ENCODE measurements at regions not wholly inside any gene's neighbourhood (a gene's known extent, or its start where the extent isn't known, plus 50 kb on each side); places are given as distances from the start of the nearest gene placed in this dataset.

- Histone ChIP-seq H3K4me3 (replicated peaks in 1 of 4; ENCODE audit: control extremely low read depth in 1 of 4, insufficient read depth in 1 of 4, low read depth in 3 of 4, low read length in 4 of 4) (no peak overlapping the region), H3K9ac (ENCODE audit: insufficient read depth, low read length) (no peak overlapping the region), H3K79me2 (ENCODE audit: control insufficient read depth, insufficient read depth, low read length) (no peaks in the 10 kb centered on the region), H3K9me3 (ENCODE audit: control insufficient read depth, insufficient read depth, low read depth, low read length) (no peaks in the 10 kb centered on the region), H3K4me2 (ENCODE audit: extremely low read depth, insufficient read depth, low read length) (no peak overlapping the region), H2AFZ (ENCODE audit: low read length) (no peak overlapping the region), H3K36me3 (ENCODE audit: control insufficient read depth, insufficient read depth, low read length) (no peaks in the 10 kb centered on the region), H3K27ac (ENCODE audit: insufficient read depth, low read length) (no peak overlapping the region), H3K4me1 (ENCODE audit: control insufficient read depth, extremely low read depth, insufficient read depth, low read length) (no peaks in the 10 kb centered on the region), H4K20me1 (ENCODE audit: control insufficient read depth, extremely low read depth, insufficient read depth, low read length) (no peaks in the 10 kb centered on the region), H3K27me3 (ENCODE audit: control insufficient read depth, insufficient read depth, low read length) (no peaks in the 10 kb centered on the region)
- TF ChIP-seq EZH2 (IDR thresholded peaks at IDR 0.05; ENCODE audit: low read length, missing control alignments): no peak
- TF ChIP-seq CTCF (conservative IDR thresholded peaks at IDR 0.05 in 1 of 2, IDR thresholded peaks at IDR 0.05 in 1 of 2; ENCODE audit: low read depth in 1 of 2, low read length in 2 of 2): no peak
- no peak for DNase-seq (ENCODE audit: low read depth in 2 of 2)
Observed at GRCh38 chr3:86257955-86258641, 732.9 kb downstream of the VGLL3 start.

DNA sequence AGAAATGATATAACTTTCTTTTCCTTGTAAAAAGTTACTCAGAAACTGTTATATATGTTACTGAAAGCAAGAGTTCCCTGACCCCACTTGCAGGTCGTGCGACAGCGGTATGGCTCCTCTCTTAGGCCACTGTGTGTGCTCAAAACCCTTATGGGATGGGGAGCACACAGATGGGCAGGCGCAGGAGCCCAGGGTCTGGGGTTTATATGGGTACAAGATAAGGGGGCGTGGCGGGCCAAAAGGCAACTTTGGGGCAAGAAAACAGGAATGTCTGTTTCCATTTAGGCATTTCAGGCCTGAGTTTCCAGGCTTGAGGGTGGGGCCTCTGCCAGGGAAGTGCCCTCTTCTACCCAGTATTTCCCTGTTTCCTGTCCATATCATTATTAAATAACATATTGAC is 736.5 kb downstream of the VGLL3 start:
- Histone ChIP-seq H3K36me3 (ENCODE audit: control insufficient read depth, insufficient read depth, low read length) (no peaks in the 10 kb centered on the region), H3K4me1 (ENCODE audit: control insufficient read depth, extremely low read depth, insufficient read depth, low read length) (no peaks in the 10 kb centered on the region), H4K20me1 (ENCODE audit: control insufficient read depth, extremely low read depth, insufficient read depth, low read length) (no peaks in the 10 kb centered on the region), H3K9ac (ENCODE audit: insufficient read depth, low read length) (no peak overlapping the region), H3K27me3 (ENCODE audit: control insufficient read depth, insufficient read depth, low read length) (no peaks in the 10 kb centered on the region), H3K79me2 (ENCODE audit: control insufficient read depth, insufficient read depth, low read length) (no peaks in the 10 kb centered on the region), H2AFZ (ENCODE audit: low read length) (no peak overlapping the region), H3K27ac (ENCODE audit: insufficient read depth, low read length) (no peak overlapping the region), H3K4me2 (ENCODE audit: extremely low read depth, insufficient read depth, low read length) (no peak overlapping the region), H3K9me3 (ENCODE audit: control insufficient read depth, insufficient read depth, low read depth, low read length) (no peaks in the 10 kb centered on the region), H3K4me3 (replicated peaks in 1 of 4; ENCODE audit: control extremely low read depth in 1 of 4, insufficient read depth in 1 of 4, low read depth in 3 of 4, low read length in 4 of 4) (no peak overlapping the region)
- TF ChIP-seq EZH2 (IDR thresholded peaks at IDR 0.05; ENCODE audit: low read length, missing control alignments): no peak
- TF ChIP-seq CTCF (conservative IDR thresholded peaks at IDR 0.05 in 1 of 2, IDR thresholded peaks at IDR 0.05 in 1 of 2; ENCODE audit: low read depth in 1 of 2, low read length in 2 of 2): no peak
- DNase-seq (ENCODE audit: low read depth in 2 of 2): no peak

- Histone ChIP-seq H3K36me3 (ENCODE audit: control insufficient read depth, insufficient read depth, low read length) (no peaks in the 10 kb centered on the region), H2AFZ (ENCODE audit: low read length) (no peak overlapping the region), H4K20me1 (ENCODE audit: control insufficient read depth, extremely low read depth, insufficient read depth, low read length) (no peaks in the 10 kb centered on the region), H3K9ac (ENCODE audit: insufficient read depth, low read length) (no peak overlapping the region), H3K79me2 (ENCODE audit: control insufficient read depth, insufficient read depth, low read length) (no peaks in the 10 kb centered on the region), H3K4me1 (ENCODE audit: control insufficient read depth, extremely low read depth, insufficient read depth, low read length) (no peaks in the 10 kb centered on the region), H3K27me3 (ENCODE audit: control insufficient read depth, insufficient read depth, low read length) (no peaks in the 10 kb centered on the region), H3K4me2 (ENCODE audit: extremely low read depth, insufficient read depth, low read length) (no peak overlapping the region), H3K9me3 (ENCODE audit: control insufficient read depth, insufficient read depth, low read depth, low read length) (no peaks in the 10 kb centered on the region), H3K4me3 (replicated peaks in 1 of 4; ENCODE audit: control extremely low read depth in 1 of 4, insufficient read depth in 1 of 4, low read depth in 3 of 4, low read length in 4 of 4) (no peak overlapping the region), H3K27ac (ENCODE audit: insufficient read depth, low read length) (no peak overlapping the region)
- TF ChIP-seq CTCF (conservative IDR thresholded peaks at IDR 0.05 in 1 of 2, IDR thresholded peaks at IDR 0.05 in 1 of 2; ENCODE audit: low read depth in 1 of 2, low read length in 2 of 2): no peak
- TF ChIP-seq EZH2 (IDR thresholded peaks at IDR 0.05; ENCODE audit: low read length, missing control alignments): no peak
- no peak for DNase-seq (ENCODE audit: low read depth in 2 of 2)
Observed at GRCh38 chr3:86251781-86252180, 739.2 kb downstream of the VGLL3 start.
